DOHH2 (cell line): ENCODE measurements at regions not wholly inside any gene's neighbourhood (a gene's known extent, or its start where the extent isn't known, plus 50 kb on each side); places are given as distances from the start of the nearest gene placed in this dataset.

Experiments used
- CTCF ChIP-seq: fragments of 200-600 bp; sonication (generic); IDR thresholded peaks from one replicate; pipeline ENCODE4 v1.5.1; 2014; ENCODE audit warnings: antibody characterized with exemption, mild to moderate bottlenecking, low read depth, low read length; ENCODE audit not compliant: poor library complexity, severe bottlenecking
- EZH2phosphoT487 ChIP-seq: fragments of 200-600 bp; sonication (generic); IDR thresholded peaks from 2 replicates; pipeline ENCODE4 v1.6.1; 2017; ENCODE audit warnings: borderline replicate concordance, mild to moderate bottlenecking, antibody characterized with exemption, low read length, moderate library complexity, mixed read lengths

DNA sequence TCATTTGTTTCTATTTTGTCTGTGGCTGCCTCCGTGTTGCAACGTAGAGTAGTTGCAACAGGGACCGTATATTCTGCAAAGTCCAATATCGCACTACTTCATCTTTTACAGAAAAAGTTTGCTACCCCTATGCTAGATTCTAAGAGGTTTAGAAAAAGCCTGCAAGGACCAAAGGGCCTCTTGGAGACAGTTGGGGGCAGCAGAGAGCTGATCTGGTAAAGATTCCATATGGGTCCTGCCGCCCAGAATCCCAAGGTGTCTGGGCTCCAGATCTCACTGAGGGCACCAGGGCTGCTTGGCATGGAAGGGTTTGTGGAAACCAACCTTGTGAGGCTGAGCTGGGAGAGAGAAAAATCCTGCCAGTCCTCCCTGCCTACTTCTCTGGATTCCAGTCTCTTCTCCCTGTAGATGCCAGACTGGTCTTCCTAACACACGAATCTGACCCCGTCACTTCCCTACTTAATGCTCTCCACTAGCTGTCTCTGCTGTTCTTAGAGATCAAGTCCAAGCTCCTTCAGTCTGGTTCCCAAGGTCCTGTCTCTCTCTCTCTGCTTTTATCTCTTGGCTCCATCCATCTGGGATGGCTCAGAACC is 74.6 kb downstream of the GLRX5 start:
- TF ChIP-seq CTCF, result peak; percentile 71
- TF ChIP-seq EZH2phosphoT487, result no peak
